ENCODE measurements at regions not wholly inside any gene's neighbourhood (a gene's known extent, or its start where the extent isn't known, plus 50 kb on each side); places are given as distances from the start of the nearest gene placed in this dataset.

- no peak for TF ChIP-seq EZH2 (IDR thresholded peaks at IDR 0.05; ENCODE audit: low read length, missing control alignments)
- no peak for TF ChIP-seq CTCF (conservative IDR thresholded peaks at IDR 0.05 in 1 of 2, IDR thresholded peaks at IDR 0.05 in 1 of 2; ENCODE audit: low read depth in 1 of 2, low read length in 2 of 2)
- no peaks in the 10 kb centered on the region for H3K9me3 ChIP-seq (ENCODE audit: control insufficient read depth, insufficient read depth, low read depth, low read length)
Measured at GRCh38 chr2:43119303-43119702, 107.1 kb downstream of the ZFP36L2 start.

DNA sequence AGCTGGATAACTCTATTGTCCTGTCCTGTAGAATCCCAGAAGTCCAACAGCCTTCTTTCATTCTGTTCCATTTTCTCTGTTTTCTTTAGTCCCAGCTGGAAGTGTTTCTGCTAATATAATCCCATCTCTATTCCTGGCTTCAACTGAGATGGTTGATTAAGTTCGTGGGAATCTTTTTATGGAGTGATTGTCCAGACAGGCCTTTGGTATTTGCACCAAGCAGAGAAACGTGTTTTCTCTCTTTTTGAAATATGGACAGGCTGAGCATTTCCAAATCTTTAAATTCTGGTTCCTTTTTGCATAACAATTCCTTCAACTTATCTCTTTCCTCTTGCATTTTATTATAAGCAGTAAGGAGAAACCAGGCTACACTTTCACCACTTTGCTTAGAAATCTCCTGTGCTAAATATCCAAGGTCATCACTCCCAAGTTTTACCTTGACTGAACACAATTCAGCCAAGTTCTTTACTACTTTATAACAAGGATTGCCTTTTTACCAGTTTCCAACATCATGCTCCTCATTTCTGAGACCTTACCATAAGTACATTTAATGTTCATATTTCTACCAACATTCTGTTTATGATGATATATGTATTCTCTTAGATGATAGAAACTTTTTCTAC, 108.8 kb downstream of the ZFP36L2 start:
- Histone ChIP-seq H3K4me2 (ENCODE audit: extremely low read depth, insufficient read depth, low read length) (no peak overlapping the region), H3K36me3 (ENCODE audit: control insufficient read depth, insufficient read depth, low read length) (no peaks in the 10 kb centered on the region), H3K27me3 (ENCODE audit: control insufficient read depth, insufficient read depth, low read length) (no peaks in the 10 kb centered on the region), H3K4me1 (ENCODE audit: control insufficient read depth, extremely low read depth, insufficient read depth, low read length) (no peaks in the 10 kb centered on the region), H3K27ac (ENCODE audit: insufficient read depth, low read length) (no peak overlapping the region), H3K4me3 (replicated peaks in 1 of 4; ENCODE audit: control extremely low read depth in 1 of 4, insufficient read depth in 1 of 4, low read depth in 3 of 4, low read length in 4 of 4) (no peak overlapping the region), H2AFZ (ENCODE audit: low read length) (no peak overlapping the region), H3K9me3 (ENCODE audit: control insufficient read depth, insufficient read depth, low read depth, low read length) (no peaks in the 10 kb centered on the region), H3K79me2 (ENCODE audit: control insufficient read depth, insufficient read depth, low read length) (no peaks in the 10 kb centered on the region), H4K20me1 (ENCODE audit: control insufficient read depth, extremely low read depth, insufficient read depth, low read length) (no peaks in the 10 kb centered on the region), H3K9ac (ENCODE audit: insufficient read depth, low read length) (no peak overlapping the region)
- TF ChIP-seq CTCF (conservative IDR thresholded peaks at IDR 0.05 in 1 of 2, IDR thresholded peaks at IDR 0.05 in 1 of 2; ENCODE audit: low read depth in 1 of 2, low read length in 2 of 2) (no peak), EZH2 (IDR thresholded peaks at IDR 0.05; ENCODE audit: low read length, missing control alignments) (no peak)
- DNase-seq (ENCODE audit: low read depth in 2 of 2), result no peak

More at GRCh38 chr2:43119303-43119702, 107.1 kb downstream of the ZFP36L2 start:
- H3K27me3 ChIP-seq (ENCODE audit: control insufficient read depth, insufficient read depth, low read length), result no peaks in the 10 kb centered on the region
- no peak overlapping the region for H3K4me3 ChIP-seq (replicated peaks in 1 of 4; ENCODE audit: control extremely low read depth in 1 of 4, insufficient read depth in 1 of 4, low read depth in 3 of 4, low read length in 4 of 4)
- DNase-seq (ENCODE audit: low read depth in 2 of 2), result no peak
- no peaks in the 10 kb centered on the region for H3K79me2 ChIP-seq (ENCODE audit: control insufficient read depth, insufficient read depth, low read length)
- no peak overlapping the region for H3K27ac ChIP-seq (ENCODE audit: insufficient read depth, low read length)
- H2AFZ ChIP-seq (ENCODE audit: low read length), result no peak overlapping the region
- H3K36me3 ChIP-seq (ENCODE audit: control insufficient read depth, insufficient read depth, low read length), result no peaks in the 10 kb centered on the region
- H3K4me2 ChIP-seq (ENCODE audit: extremely low read depth, insufficient read depth, low read length), result no peak overlapping the region
- no peak overlapping the region for H3K9ac ChIP-seq (ENCODE audit: insufficient read depth, low read length)
- no peaks in the 10 kb centered on the region for H4K20me1 ChIP-seq (ENCODE audit: control insufficient read depth, extremely low read depth, insufficient read depth, low read length)
- H3K4me1 ChIP-seq (ENCODE audit: control insufficient read depth, extremely low read depth, insufficient read depth, low read length), result no peaks in the 10 kb centered on the region

DNA sequence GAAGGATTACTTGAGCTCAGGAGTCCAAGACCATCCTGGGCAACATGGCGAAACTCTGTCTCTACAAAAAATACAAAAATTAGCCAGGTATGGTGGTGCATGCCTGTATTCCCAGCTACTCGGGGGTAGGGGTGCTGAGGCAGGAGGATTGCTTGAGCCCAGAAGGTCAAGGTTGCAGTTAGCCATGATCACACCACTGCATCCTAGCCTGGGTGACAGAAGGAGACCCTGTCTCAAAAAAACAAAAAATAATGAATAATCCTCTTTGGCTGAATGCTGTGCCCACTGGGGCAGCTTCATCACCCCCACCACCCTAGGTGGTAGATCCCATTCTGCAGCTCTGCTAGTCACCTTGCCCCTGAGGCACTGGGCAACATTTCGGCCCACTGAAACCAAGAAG, 109.4 kb downstream of the ZFP36L2 start:
- no peaks in the 10 kb centered on the region for H3K9me3 ChIP-seq (ENCODE audit: control insufficient read depth, insufficient read depth, low read depth, low read length)
- H3K79me2 ChIP-seq (ENCODE audit: control insufficient read depth, insufficient read depth, low read length), result no peaks in the 10 kb centered on the region
- H3K36me3 ChIP-seq (ENCODE audit: control insufficient read depth, insufficient read depth, low read length), result no peaks in the 10 kb centered on the region
- H2AFZ ChIP-seq (ENCODE audit: low read length), result no peak overlapping the region
- H3K4me1 ChIP-seq (ENCODE audit: control insufficient read depth, extremely low read depth, insufficient read depth, low read length), result no peaks in the 10 kb centered on the region
- no peak overlapping the region for H3K4me2 ChIP-seq (ENCODE audit: extremely low read depth, insufficient read depth, low read length)
- H3K27ac ChIP-seq (ENCODE audit: insufficient read depth, low read length), result no peak overlapping the region
- no peak for TF ChIP-seq CTCF (conservative IDR thresholded peaks at IDR 0.05 in 1 of 2, IDR thresholded peaks at IDR 0.05 in 1 of 2; ENCODE audit: low read depth in 1 of 2, low read length in 2 of 2)
- no peak for DNase-seq (ENCODE audit: low read depth in 2 of 2)
- no peaks in the 10 kb centered on the region for H3K27me3 ChIP-seq (ENCODE audit: control insufficient read depth, insufficient read depth, low read length)
- no peak overlapping the region for H3K9ac ChIP-seq (ENCODE audit: insufficient read depth, low read length)
- H3K4me3 ChIP-seq (replicated peaks in 1 of 4; ENCODE audit: control extremely low read depth in 1 of 4, insufficient read depth in 1 of 4, low read depth in 3 of 4, low read length in 4 of 4), result no peak overlapping the region
- no peaks in the 10 kb centered on the region for H4K20me1 ChIP-seq (ENCODE audit: control insufficient read depth, extremely low read depth, insufficient read depth, low read length)

Measured in fibroblast of lung (primary cell).